Liver (tissue), 8 donors: ENCODE measurements at regions not wholly inside any gene's neighbourhood (a gene's known extent, or its start where the extent isn't known, plus 50 kb on each side); places are given as distances from the start of the nearest gene placed in this dataset.

Experiments used
- DNase-seq: peaks from one replicate; pipeline ENCODE4 v3.0.0-alpha.2; 2017; ENCODE audit warnings: low spot score
- H3K27ac ChIP-seq, 2 donors: one replicate each; pipeline ENCODE4 v1.7.0; 2013; ENCODE audit warnings: inconsistent platforms in 2 of 2, low read length in 2 of 2, control low read depth in 1 of 2, low read depth in 1 of 2, mild to moderate bottlenecking in 1 of 2
- H3K27me3 ChIP-seq, 4 donors: one replicate each; pipeline versions ENCODE4 v1.6.1 to v1.7.0; 2013; ENCODE audit warnings: low read length in 3 of 4, inconsistent platforms in 1 of 4, mild to moderate bottlenecking in 1 of 4, moderate library complexity in 1 of 4; ENCODE audit not compliant: control insufficient read depth in 4 of 4, insufficient read depth in 4 of 4
- H3K36me3 ChIP-seq, 4 donors: one replicate each; pipeline versions ENCODE4 v1.6.1 to v1.7.0; 2013; ENCODE audit warnings: low read length in 3 of 4, mild to moderate bottlenecking in 3 of 4, low read depth in 1 of 4, moderate library complexity in 1 of 4; ENCODE audit not compliant: control insufficient read depth in 4 of 4, insufficient read depth in 3 of 4
- H3K4me1 ChIP-seq, 4 donors: one replicate each; pipeline versions ENCODE4 v1.6.1 to v1.7.0; 2013; ENCODE audit warnings: low read length in 3 of 4, mild to moderate bottlenecking in 3 of 4, moderate library complexity in 1 of 4; ENCODE audit not compliant: control insufficient read depth in 4 of 4, insufficient read depth in 4 of 4
- H3K4me3 ChIP-seq, 3 donors: one replicate each; pipeline versions ENCODE4 v1.6.1 to v1.7.0; 2013; ENCODE audit warnings: low read length in 3 of 3, control low read depth in 1 of 3, low read depth in 1 of 3, mild to moderate bottlenecking in 1 of 3
- H3K9ac ChIP-seq, 2 donors: one replicate each; pipeline ENCODE4 v1.7.0; 2013; ENCODE audit warnings: low read length in 2 of 2, mild to moderate bottlenecking in 2 of 2, moderate library complexity in 2 of 2, control low read depth in 1 of 2, low read depth in 1 of 2
- H3K9me3 ChIP-seq, 4 donors: one replicate each; pipeline versions ENCODE4 v1.6.1 to v1.7.0; 2013; ENCODE audit warnings: low read length in 3 of 4; ENCODE audit not compliant: control insufficient read depth in 4 of 4
- CTCF ChIP-seq: fragments of 150-350 bp; IDR thresholded peaks from 2 replicates; pipeline ENCODE4 v1.5.1; 2017; ENCODE audit warnings: improper control_type of control experiment, low read depth, low read length; ENCODE audit not compliant: missing input control
- EGR1 ChIP-seq, 2 donors: IDR thresholded peaks; 2 replicates each; pipeline ENCODE4 v1.6.1; 2016 to 2018; ENCODE audit warnings: antibody characterized with exemption in 2 of 2, low read depth in 2 of 2
- GABPA ChIP-seq, 2 donors: IDR thresholded peaks in 1 of 2; conservative IDR thresholded peaks in 1 of 2; 2 replicates each; pipeline ENCODE4 v1.6.1; 2016; ENCODE audit warnings: antibody characterized with exemption in 2 of 2, mild to moderate bottlenecking in 1 of 2, moderate library complexity in 1 of 2
- HNF4A ChIP-seq, 2 donors: conservative IDR thresholded peaks; 2 replicates each; pipeline ENCODE4 v1.6.1; 2016; ENCODE audit warnings: antibody characterized with exemption in 2 of 2, mild to moderate bottlenecking in 2 of 2
- HNF4G ChIP-seq: IDR thresholded peaks from 2 replicates; pipeline ENCODE4 v1.6.1; 2016; ENCODE audit warnings: antibody characterized with exemption
- RAD21 ChIP-seq, 2 donors: IDR thresholded peaks; 2 replicates each; pipeline ENCODE4 v1.6.1; 2016; ENCODE audit warnings: antibody characterized with exemption in 2 of 2, mild to moderate bottlenecking in 2 of 2
- REST ChIP-seq: IDR thresholded peaks from 2 replicates; pipeline ENCODE4 v1.6.1; 2016; ENCODE audit warnings: antibody characterized with exemption, mild to moderate bottlenecking
- RXRA ChIP-seq, 2 donors: IDR thresholded peaks; 2 replicates each; pipeline ENCODE4 v1.6.1; 2017 to 2018; ENCODE audit warnings: antibody characterized with exemption in 2 of 2, mild to moderate bottlenecking in 1 of 2
- SP1 ChIP-seq: IDR thresholded peaks from 2 replicates; pipeline ENCODE4 v1.6.1; 2018; ENCODE audit warnings: antibody characterized with exemption, mild to moderate bottlenecking
- YY1 ChIP-seq: IDR thresholded peaks from 2 replicates; pipeline ENCODE4 v1.6.1; 2016; ENCODE audit warnings: antibody characterized with exemption, mild to moderate bottlenecking
- ZBTB33 ChIP-seq: IDR thresholded peaks from 2 replicates; pipeline ENCODE4 v1.6.1; 2016; ENCODE audit warnings: antibody characterized with exemption
- WGBS: extraction: QIAGEN DNeasy Blood & Tissue Kit; methylation state at CpG from one replicate; pipeline ENCODE4 v1.1.7; 2013; 5-methylcytosine and 5-hydroxymethylcytosine counted together
- donor health status: healthy.
- donor health status: healthy.
- donor health status: healthy.
- donor health status: healthy.
- donor health status: healthy.

- Histone ChIP-seq H3K36me3 (no peaks in the 10 kb centered on the region), H3K27me3 (no peaks in the 10 kb centered on the region)
These were observed 77.9 kb downstream of the CTSL start for GRCh38 chr9:87803623-87804345.

GRCh38 chr9:87805259-87805658 is 77.4 kb upstream of the SPATA31E1 start:
- TF ChIP-seq HNF4G (no peak), ZBTB33 (no peak), SP1 (no peak), EGR1 (IDR thresholded peaks at IDR 0.05; ENCODE audit: low read depth in 2 of 2) (no peak), YY1 (no peak), REST (no peak)

More at GRCh38 chr9:87803623-87804345, 77.9 kb downstream of the CTSL start:
- Histone ChIP-seq H3K9me3 (peaks cover 0 to 5% (median under 1%) of the 10 kb centered on the region in 4 donors), H3K9ac (no peak overlapping the region), H3K4me3 (no peak overlapping the region), H3K4me1 (peaks cover 0 to 5% (median 2%) of the 10 kb centered on the region in 4 donors), H3K27ac (no peak overlapping the region)
- TF ChIP-seq HNF4G (no peak), RAD21 (IDR thresholded peaks at IDR 0.05) (no peak), RXRA (IDR thresholded peaks at IDR 0.05) (no peak)
- peak; percentile 88 for DNase-seq
- 84% methylated on average over 9 of the region's 9 CpGs for WGBS

GRCh38 chr9:87810008-87810407 is 72.7 kb upstream of the SPATA31E1 start:
- whole genome bisulfite sequencing, result 78% methylated on average over 5 of the region's 5 CpGs
- Histone ChIP-seq H3K4me1 (peaks cover 0 to 12% (median 8%) of the 10 kb centered on the region in 4 donors), H3K9me3 (peaks cover 0 to 5% (median under 1%) of the 10 kb centered on the region in 4 donors), H3K27ac (no peak overlapping the region), H3K36me3 (no peaks in the 10 kb centered on the region), H3K9ac (no peak overlapping the region), H3K27me3 (no peaks in the 10 kb centered on the region), H3K4me3 (no peak overlapping the region)
- peak; percentile 34 for DNase-seq
- TF ChIP-seq ZBTB33 (no peak), HNF4A (conservative IDR thresholded peaks at IDR 0.05) (peak in 1 of 2 donors; percentile 53), HNF4G (no peak), GABPA (IDR thresholded peaks at IDR 0.05 in 1 of 2, conservative IDR thresholded peaks at IDR 0.05 in 1 of 2) (no peak), EGR1 (IDR thresholded peaks at IDR 0.05; ENCODE audit: low read depth in 2 of 2) (no peak), SP1 (no peak), RAD21 (IDR thresholded peaks at IDR 0.05) (peak in 1 of 2 donors; percentile 3), CTCF (no peak)

More at GRCh38 chr9:87805259-87805658, 77.4 kb upstream of the SPATA31E1 start:
- Histone ChIP-seq H3K4me3 (no peak overlapping the region), H3K9ac (no peak overlapping the region), H3K9me3 (peaks cover 0 to 5% (median under 1%) of the 10 kb centered on the region in 4 donors), H3K36me3 (no peaks in the 10 kb centered on the region), H3K27me3 (no peaks in the 10 kb centered on the region), H3K27ac (no peak overlapping the region), H3K4me1 (peaks cover 0 to 6% (median 4%) of the 10 kb centered on the region in 4 donors)
- WGBS, result 96% methylated on average over 5 of the region's 5 CpGs
- no peak for DNase-seq
